ENCODE measurements at regions not wholly inside any gene's neighbourhood (a gene's known extent, or its start where the extent isn't known, plus 50 kb on each side); places are given as distances from the start of the nearest gene placed in this dataset.

DNA sequence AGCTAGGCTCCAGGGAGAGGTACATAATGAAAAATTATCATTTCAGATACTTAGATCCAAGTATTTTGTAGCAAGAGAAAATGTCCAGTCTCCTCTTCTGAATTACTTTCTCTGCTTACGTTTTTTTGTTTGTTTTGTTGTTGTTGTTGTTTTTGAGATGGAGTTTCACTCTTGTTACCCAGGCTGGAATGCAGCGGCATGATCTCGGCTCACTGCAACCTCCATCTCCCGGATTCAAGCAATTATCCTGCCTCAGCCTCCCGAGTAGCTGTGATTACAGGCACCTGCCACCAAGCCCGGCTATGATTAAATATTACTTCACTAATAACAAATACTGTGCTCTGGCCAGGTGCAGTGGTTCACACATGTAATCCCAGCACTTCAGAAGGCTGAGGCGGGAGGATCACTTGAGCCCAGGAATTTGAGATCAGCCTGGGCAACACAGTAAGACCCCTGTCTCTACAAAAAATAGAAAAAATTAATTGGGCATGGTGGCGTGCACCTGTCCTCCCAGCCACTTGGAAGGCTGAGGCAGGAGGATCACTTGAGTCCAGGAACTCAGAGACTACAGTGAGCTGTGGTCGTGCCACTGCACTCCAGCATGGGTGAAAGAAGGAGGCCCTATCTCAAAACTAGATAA lies 155.0 kb upstream of the JARID2 start:
- H3K9me2 ChIP-seq (ENCODE audit: insufficient read depth): no peaks in the 10 kb centered on the region
- ATAC-seq (no peak), DNase-seq (ENCODE audit: low read depth, low spot score) (no peak)
- H2AFZ ChIP-seq (ENCODE audit: low read depth, low read length, poor library complexity, severe bottlenecking): no peak overlapping the region
- BruUV-seq (replicated peaks): no TSS peak
- CTCF ChIA-PET: no interaction called here
- H3K4me2 ChIP-seq (ENCODE audit: low read length): no peak overlapping the region
- no peak overlapping the region for H3K27ac ChIP-seq (ENCODE audit: low read depth, low read length)
- intact Hi-C loops (cut with micrococcal nuclease): no loop called here
- no peaks in the 10 kb centered on the region for H3K79me2 ChIP-seq (ENCODE audit: insufficient read depth, low read length)
- no peaks in the 10 kb centered on the region for H3K4me1 ChIP-seq (ENCODE audit: control insufficient read depth in 1 of 2, insufficient read depth in 2 of 2, low read length in 2 of 2)
- no peak overlapping the region for H3K9ac ChIP-seq (ENCODE audit: low read length)
- POLR2A ChIA-PET: no interaction called here
- TF ChIP-seq FOSL1 (IDR thresholded peaks at IDR 0.05; ENCODE audit: low read depth) (no peak), JUND (IDR thresholded peaks at IDR 0.05) (no peak), YY1 (IDR thresholded peaks at IDR 0.05; ENCODE audit: extremely low read depth, insufficient replicate concordance, low read depth, low read length) (no peak), TCF7L2 (IDR thresholded peaks at IDR 0.05; ENCODE audit: borderline replicate concordance, extremely low read depth, insufficient read depth, insufficient read length) (no peak), EZH2 (IDR thresholded peaks at IDR 0.05) (no peak), POLR2AphosphoS5 (IDR thresholded peaks at IDR 0.05; ENCODE audit: low read depth, low read length) (no peak), SIN3A (IDR thresholded peaks at IDR 0.05; ENCODE audit: low read depth) (no peak), ELF1 (IDR thresholded peaks at IDR 0.05; ENCODE audit: borderline replicate concordance, low read depth) (no peak), ZNF274 (IDR thresholded peaks at IDR 0.05; ENCODE audit: low read depth, low read length) (no peak), EGR1 (IDR thresholded peaks at IDR 0.05; ENCODE audit: low read depth) (no peak), EZH2phosphoT487 (IDR thresholded peaks at IDR 0.05; ENCODE audit: borderline replicate concordance) (no peak), CEBPB (IDR thresholded peaks at IDR 0.05; ENCODE audit: low read depth) (no peak)
- TF ChIP-seq, protein P1, sequence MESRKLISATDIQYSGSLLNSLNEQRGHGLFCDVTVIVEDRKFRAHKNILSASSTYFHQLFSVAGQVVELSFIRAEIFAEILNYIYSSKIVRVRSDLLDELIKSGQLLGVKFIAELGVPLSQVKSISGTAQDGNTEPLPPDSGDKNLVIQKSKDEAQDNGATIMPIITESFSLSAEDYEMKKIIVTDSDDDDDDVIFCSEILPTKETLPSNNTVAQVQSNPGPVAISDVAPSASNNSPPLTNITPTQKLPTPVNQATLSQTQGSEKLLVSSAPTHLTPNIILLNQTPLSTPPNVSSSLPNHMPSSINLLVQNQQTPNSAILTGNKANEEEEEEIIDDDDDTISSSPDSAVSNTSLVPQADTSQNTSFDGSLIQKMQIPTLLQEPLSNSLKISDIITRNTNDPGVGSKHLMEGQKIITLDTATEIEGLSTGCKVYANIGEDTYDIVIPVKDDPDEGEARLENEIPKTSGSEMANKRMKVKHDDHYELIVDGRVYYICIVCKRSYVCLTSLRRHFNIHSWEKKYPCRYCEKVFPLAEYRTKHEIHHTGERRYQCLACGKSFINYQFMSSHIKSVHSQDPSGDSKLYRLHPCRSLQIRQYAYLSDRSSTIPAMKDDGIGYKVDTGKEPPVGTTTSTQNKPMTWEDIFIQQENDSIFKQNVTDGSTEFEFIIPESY (IDR thresholded peaks at IDR 0.05; ENCODE audit: extremely low read depth, insufficient replicate concordance, low read length): no peak
- TF ChIP-seq, protein P2, sequence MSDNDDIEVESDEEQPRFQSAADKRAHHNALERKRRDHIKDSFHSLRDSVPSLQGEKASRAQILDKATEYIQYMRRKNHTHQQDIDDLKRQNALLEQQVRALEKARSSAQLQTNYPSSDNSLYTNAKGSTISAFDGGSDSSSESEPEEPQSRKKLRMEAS (IDR thresholded peaks at IDR 0.05): no peak
- TF ChIP-seq, protein P3, sequence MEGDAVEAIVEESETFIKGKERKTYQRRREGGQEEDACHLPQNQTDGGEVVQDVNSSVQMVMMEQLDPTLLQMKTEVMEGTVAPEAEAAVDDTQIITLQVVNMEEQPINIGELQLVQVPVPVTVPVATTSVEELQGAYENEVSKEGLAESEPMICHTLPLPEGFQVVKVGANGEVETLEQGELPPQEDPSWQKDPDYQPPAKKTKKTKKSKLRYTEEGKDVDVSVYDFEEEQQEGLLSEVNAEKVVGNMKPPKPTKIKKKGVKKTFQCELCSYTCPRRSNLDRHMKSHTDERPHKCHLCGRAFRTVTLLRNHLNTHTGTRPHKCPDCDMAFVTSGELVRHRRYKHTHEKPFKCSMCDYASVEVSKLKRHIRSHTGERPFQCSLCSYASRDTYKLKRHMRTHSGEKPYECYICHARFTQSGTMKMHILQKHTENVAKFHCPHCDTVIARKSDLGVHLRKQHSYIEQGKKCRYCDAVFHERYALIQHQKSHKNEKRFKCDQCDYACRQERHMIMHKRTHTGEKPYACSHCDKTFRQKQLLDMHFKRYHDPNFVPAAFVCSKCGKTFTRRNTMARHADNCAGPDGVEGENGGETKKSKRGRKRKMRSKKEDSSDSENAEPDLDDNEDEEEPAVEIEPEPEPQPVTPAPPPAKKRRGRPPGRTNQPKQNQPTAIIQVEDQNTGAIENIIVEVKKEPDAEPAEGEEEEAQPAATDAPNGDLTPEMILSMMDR (IDR thresholded peaks at IDR 0.05 in 2 of 3, conservative IDR thresholded peaks at IDR 0.05 in 1 of 3; ENCODE audit: borderline replicate concordance in 1 of 3, insufficient read depth in 1 of 3, low read depth in 2 of 3, low read length in 2 of 3): no peak
- TF ChIP-seq, protein P4, sequence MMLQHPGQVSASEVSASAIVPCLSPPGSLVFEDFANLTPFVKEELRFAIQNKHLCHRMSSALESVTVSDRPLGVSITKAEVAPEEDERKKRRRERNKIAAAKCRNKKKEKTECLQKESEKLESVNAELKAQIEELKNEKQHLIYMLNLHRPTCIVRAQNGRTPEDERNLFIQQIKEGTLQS (IDR thresholded peaks at IDR 0.05): no peak
- H3K36me3 ChIP-seq (ENCODE audit: control insufficient read depth in 1 of 2, insufficient read depth in 2 of 2, low read length in 2 of 2): no peaks in the 10 kb centered on the region
- H4K20me1 ChIP-seq (ENCODE audit: insufficient read depth): no peaks in the 10 kb centered on the region
- no peaks in the 10 kb centered on the region for H3K9me3 ChIP-seq (ENCODE audit: control insufficient read depth in 1 of 2, insufficient read depth in 1 of 2, low read depth in 1 of 2, low read length in 2 of 2)
- RAD21 ChIA-PET (ENCODE audit: low non-redundant PET in 1 of 2, low total read pairs in 2 of 2, uncharacterized antibody in 2 of 2, unreplicated experiment in 2 of 2): no interaction called here
- H3K4me3 ChIP-seq (replicated peaks in 1 of 2; ENCODE audit: low read depth in 1 of 2, low read length in 2 of 2): no peak overlapping the region
- no peaks in the 10 kb centered on the region for H3K27me3 ChIP-seq (ENCODE audit: insufficient read depth, low read length)

All from HCT116 (cell line).